Mucosa of gallbladder (tissue), 1 donor: ENCODE measurements at regions not wholly inside any gene's neighbourhood (a gene's known extent, or its start where the extent isn't known, plus 50 kb on each side); places are given as distances from the start of the nearest gene placed in this dataset.

ENCODE experiments used
- DNase-seq: peaks from one replicate; pipeline ENCODE4 v3.0.0-alpha.2; 2020; ENCODE audit warnings: low spot score
- donor health status: DM: no; HTN: no; CAD: no.

DNA sequence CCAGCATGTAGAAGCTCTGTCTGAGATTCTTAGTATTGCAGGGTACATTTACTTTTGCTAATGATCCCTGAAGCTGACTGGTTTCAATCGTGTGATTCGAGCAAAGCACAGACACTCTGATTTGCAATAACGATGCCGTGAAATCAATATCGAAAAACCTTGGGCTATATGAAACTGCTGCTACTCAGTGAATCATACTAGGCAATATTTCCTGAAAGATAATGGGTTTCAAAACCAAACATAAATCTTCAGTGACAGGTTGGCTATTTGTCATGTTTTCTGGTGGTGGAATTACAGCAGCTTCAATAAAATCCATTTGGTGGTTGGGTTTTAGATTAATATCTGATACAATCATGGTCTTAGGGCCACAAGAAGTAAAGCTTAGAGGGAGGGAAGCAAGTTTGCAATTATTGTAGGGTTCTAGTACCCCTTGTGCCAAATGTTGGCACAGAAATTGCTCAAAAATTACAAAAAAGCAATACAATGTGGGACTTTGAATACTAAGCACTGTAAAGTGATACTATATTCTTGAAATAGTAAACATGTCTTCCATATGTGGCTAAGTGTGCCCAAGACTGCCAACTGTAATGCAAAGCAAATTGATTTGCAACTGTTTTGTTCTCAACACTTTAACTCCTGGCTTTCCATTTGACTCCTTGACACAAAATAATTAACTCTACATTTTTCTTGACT lies 112.4 kb upstream of the JAZF1 start:
- DNase-seq = no peak

DNA sequence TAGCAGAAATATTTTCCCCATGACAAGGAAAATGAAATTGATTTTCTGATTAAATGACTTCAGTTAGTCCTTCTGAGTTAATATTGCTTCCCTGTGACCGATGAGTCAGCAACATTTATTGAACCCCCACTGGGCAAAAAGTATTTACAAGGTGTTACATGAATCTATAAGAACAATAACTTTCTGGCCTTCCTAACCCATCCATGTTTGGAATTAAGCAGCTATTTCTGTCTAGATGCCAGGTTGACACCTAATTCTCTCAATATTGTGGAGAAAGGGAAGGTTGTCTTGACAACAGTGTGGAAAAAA lies 112.9 kb upstream of the JAZF1 start:
- DNase-seq = peak; percentile 76

DNA sequence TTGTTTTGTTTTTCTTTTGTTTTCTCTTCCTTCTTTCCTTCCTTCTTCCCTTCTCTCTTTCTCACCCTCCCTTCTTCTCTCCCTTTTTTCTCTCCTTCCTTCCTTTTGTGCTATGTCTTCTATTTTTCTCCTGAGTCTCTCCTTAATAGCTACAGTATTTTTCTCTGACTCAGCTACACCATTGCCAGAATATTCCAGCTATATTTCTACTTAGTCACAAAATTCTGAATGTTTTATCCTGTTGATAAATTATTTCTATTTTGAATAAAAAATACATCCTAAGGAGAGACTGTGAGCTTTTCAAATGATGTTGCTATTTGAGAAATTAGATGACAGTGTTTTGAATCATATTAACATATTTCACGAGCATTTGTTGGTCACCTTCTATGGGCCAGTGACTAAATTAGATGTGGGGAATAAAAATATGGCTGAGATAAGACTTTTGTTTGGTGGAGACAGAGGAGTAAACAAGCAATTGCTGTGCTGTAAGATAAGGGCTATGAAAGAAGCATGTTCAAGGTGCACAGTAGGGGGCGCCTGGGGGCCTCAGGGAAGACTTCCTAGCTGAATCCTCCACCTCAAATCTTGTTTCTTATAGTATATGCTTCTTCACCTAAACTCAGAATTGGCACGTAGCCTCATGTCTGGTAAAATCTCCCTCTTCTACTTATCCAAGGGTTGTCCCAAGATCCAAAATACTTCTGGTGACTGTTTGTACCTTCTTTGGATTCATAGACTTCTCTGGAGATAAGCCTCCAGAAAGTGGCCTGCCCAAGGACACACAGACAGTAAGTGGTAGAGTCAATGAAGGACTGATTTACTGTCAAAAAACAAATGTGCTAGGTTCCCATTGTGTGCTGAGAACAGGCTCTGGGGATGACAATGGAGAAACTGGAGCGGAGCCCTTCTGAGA lies 115.5 kb upstream of the CREB5 start:
- DNase-seq = peak; percentile 48

DNA sequence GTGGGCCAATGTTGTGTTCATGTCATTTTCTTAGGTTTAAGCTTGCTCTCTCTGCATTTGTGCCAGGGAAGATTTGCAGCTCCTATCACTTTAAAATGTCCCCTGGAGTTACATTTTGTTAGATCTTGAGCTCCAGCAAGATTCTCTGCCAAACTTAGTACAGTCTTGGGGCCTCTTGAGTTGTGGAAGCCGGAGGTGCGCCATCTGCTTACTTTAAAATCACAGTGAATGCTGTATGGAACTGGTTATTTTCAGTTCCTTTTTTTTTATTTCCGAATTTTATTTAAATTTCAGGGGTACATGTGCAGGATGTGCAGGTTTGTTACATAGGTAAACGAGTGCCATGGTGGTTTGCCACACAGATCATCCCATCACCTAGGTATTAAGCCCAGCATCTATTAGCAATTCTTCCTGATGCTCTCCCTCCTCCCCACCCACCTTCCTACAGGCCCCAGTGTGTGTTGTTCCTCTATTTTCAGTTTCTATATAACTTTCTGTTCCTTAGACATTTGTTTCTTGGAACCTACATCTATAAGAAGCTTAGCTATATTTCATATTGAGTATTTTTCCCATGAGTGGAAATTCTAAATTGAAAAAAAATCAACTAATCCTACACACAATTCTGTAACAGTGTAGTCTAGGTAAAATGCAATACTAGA lies 114.4 kb upstream of the CREB5 start:
- no peak for DNase-seq

DNA sequence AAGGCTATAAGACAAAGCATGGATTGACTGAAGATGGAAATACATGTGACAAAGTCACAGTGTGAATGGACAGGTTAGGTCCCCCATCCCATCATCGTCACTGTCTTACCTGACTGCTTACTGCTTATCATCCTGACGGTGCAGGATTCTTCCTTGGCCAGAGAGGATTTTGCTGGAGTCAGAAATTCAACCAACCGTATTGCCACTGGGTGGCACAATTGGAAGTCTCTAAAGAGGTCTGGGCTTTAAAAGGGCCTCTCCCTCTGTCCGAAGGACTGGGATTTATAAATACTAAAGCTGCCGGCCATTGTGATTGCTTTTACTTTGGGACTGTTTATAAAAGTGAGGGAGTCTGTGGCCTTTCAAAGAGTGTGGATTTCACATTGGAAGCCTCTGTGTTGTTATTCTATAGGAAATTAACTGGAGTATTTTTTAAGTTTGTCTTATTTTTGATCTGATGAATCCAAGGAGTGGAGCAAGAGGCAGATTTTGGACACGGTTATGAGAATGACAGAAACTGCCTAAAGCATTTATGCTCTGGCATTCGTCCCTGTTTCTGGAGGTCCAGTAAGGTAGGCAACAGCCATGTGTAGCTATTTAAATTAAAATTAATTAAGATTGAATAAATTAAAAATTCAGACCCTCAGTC lies 113.3 kb upstream of the CREB5 start:
- peak; percentile 54 for DNase-seq

DNA sequence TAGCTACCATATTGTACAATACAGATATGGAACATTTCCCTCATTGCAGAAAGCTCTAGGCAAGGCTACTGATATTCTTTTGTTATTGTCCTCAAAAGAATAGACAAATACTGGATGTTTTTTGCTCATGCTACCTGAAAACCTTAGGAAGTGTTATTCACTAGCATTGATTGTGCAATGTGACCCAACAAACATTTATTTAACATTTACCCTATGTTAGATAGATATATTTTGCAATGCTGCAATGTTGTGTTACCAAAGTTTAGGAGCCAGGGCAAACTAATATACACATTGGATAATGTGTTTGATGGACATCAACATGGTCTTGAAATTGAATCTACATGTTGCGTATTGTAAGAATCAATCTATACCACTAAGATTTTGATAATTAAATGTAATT lies 112.8 kb upstream of the CREB5 start:
- DNase-seq = no peak

DNA sequence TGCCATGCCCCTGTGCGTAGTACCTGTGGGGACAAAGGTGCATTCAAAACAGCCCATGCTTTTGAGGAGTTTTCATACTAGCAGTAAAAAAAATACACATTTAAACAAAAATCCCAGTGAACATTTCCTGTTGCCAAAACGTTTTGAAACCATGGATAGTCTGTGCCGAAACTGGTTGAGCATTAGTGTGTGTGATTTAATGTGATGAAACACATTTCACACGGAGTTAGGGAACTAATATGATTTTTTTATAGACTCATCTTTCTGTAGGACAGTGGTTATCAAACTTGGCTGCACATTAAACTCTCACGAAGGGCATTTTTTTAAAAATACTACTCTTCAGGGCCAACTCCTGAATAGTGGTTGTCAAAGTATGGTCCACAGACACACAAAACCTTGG lies 111.8 kb upstream of the CREB5 start:
- no peak for DNase-seq

DNA sequence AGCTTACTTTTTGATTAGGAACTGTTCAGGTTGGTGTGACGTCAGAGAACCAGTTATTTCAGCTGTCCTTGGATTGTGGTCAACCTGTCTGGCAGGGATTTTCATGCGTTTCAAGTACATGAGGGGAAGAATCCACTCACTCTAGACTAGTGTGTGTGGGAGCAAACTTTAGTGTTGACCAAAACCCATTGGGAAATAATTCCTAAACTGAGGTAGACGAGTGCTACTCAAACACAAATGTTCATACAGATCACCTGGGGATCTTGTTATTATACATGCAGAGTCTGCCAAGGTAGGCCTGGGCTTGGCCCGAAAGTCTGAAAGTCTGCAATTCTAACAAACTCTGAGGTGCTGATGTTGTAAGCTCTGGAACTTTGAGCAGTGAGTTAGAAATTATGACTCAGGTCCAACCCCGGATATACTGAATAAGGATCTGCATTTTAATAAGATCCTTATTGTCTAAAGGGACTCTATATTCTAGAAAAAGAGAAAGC lies 111.1 kb upstream of the CREB5 start:
- DNase-seq = no peak

DNA sequence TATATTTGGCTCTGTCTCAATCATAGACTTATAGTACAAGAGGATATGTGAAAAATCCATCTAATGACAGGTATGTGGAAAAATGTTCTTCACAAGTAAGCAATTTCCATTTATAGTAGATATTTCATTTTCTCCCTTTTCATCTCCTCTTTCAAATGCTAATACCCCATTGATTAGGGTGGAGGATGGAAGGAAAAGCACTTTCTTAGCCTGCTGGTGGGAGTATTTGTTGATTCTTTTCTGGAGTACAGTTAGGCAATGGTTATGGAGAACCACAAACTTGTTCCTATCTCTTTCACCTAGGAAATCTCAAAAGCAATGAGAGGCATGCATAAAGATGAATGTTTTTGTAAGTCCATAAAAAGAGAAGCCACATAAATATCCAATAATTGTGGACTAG lies 108.0 kb upstream of the CREB5 start:
- DNase-seq = no peak

DNA sequence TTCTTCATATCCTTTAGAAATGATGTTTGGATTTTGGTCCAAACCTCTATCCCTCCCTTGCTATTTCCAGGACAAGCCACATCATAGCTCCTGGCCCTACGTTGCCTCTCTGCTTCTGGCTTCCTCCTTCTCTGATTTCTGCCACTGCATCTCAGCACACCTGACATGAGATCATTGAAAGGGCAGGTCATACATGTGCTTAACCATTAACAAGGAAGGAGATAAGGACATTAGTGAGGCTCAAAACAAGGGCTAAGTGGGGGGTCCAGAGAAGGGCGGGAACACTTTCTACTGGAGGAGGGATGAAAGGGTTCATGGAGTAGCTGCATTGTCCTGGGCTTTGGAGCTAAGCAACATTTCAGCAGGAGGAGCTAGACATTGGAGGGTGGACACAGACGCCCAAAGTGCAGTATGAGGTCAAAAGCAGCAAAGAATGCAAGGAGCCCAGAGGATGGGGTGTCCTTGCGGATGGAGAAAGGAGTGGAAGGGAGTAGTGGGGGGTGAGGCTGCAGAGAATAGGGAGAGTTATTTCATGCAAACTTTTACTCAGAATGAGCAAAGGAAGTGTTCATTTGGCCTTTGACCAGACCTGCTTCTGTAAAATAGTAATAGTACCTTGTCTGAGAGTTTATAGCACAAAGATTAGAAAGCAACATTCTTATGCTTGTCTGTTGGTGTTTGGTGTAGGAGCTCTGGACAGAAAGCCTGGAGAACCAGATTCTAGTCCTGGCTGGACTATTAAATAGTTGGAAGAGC lies 102.4 kb upstream of the CREB5 start:
- peak; percentile 56 for DNase-seq

DNA sequence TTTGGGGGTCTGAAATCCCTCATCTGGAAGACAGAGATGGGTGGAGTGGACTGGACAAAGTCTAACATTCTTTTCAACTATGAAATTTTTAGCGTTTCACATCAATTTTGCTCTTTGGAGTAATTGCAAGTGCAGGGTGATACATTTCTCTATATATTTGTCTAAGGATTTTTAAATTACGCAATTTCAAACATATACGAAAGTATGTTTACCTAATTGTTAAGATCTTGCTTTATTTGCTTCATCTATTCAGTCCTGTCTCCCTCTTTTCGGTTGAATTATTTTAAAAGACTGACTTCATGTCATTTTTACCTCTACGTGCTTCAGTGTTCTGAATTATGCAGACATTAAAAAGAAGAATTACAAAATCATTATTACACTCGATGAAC lies 101.9 kb upstream of the CREB5 start:
- DNase-seq = no peak

DNA sequence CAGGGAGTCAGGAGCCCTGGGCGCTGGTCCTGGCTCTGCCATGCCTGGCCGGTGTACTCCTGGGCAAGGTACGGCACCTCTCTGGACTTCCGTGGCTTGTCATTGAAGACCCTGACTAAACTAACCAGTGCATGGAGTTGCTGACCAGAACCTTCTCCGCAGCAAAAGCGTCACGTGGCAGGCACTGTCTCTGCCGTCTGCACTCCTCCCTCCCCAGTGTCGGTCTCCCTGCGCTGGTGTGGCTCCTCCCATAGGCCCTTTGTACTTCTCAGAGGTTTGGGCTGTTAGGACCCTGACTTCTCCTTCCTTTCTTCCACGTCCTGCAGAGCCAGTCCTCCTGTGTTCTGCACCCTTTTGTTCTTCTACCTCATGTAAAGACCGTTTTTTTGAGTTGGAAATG lies 100.6 kb upstream of the CREB5 start:
- no peak for DNase-seq

DNA sequence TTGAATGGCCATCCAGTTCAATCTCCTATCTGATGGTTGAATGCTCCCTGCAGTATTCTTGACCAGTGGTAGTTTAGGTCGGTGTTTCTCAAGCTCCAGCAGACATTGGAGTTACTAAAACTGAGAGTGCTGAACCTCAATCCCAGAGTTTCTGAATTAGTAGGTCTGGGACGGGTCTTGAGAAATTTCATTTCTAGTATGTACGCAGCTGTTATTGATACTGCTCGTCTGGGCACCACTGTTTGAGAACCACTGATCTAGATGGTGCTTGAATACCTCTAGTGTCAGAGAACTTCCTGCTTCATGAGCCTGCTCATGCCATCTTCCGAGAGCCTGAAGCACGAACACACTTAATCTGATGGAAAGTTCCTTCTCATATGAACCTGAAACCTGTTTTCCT lies 99.4 kb upstream of the CREB5 start:
- no peak for DNase-seq

DNA sequence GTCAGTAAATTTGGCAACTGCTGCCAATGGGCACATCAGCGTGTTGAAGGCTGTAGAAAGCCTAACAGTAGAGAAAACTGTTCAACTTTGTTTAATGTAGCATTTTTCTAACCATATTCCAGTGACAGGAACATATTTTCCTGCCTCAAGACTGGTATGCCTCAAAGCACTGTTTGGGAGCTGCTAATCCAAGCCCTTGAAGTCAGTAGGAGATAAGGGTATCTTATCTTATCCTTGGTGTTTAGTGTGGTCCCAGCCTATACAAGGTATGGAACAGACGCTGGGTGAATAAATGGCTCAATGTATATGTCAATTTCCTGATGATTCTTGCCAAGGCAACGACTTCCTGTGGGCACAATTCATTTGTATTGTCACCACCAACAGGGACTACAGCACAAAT lies 97.5 kb upstream of the CREB5 start:
- DNase-seq = no peak

DNA sequence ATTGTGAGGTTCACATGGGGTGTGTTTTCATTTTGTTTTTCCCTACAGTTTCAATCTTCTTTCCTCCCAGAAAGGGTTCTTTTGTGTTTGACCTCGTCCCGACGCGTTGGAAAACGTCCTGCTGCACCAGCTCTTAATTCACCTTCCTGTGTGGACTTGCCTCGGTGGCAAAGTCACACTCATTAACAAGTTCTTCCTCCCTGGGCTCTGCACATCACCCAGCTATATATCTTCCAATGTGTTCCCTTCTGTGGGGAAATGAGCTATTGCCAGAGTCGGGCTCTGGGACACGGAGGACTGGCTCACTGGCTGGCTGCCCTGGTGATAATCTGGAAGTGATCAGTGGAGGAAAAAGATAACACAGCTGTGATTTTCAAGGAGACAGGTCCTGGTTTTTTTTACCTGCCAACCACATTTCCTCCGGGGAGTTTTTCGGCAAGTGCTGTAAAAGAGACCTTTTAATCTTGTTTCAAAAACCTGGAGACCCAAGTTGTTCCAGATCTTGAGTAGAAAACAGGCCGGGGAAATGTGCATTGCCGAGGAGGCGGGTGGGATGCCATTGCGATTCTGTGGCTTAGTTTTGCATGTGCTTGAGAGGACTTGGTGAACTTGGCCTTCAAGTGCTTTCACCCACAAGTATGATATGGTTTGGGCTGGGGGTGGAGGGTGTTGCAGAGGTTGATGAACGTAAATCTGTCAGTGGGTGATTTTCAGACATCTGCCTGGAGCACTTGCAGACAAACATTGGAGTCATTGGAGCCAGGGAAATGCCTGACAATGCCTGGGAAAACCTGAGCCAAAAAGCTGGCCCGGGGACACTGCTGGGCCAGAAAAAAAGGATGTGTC lies 96.5 kb upstream of the CREB5 start:
- no peak for DNase-seq

DNA sequence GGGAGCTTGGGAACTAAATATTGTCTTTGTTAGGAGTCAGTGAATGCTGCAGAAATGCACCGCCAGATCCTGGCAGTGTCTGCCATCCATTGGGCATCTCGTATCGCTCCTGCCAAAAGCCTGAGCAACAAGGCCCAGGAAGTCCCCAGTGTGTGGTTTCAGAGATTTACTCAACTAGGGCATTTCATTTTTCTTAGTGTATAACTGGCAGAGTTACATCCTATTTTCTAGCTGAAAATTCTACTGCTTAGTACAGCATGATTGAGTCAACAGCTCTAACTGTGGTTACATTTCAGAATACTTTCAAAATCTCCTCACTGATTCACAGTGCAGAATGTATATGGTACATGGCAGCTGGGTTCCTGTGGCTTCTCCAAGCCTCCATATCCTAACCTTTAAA lies 95.8 kb upstream of the CREB5 start:
- no peak for DNase-seq

DNA sequence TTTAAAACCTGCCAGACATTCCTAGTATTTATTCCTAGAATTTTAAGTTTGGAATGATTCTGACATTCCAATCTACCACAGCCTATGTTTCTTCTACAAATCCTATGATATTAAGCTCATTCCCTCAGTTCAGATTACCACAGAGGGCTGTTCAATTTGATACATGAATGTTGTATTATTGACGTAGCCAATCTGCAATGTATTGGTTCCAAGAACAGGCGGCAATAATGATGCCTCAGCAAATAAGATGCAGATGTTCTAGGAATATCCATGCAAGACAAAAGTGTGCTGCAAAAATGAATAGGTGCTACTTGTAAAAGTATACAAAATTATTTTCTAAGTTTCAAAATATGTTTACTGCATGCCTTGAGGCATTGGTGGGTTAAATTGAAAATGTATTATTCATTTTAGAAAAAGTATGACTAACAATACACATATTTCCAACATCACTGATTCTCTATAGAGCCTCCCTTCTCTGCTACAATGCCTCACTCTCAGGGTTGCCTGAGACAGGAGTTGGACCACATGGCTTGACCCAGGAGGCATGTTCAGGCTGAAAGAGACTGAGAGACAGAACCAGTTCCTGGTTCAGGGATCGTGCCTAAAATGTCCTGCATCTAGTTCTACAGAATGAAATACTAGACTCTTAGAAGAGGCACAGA lies 94.1 kb upstream of the CREB5 start:
- no peak for DNase-seq

DNA sequence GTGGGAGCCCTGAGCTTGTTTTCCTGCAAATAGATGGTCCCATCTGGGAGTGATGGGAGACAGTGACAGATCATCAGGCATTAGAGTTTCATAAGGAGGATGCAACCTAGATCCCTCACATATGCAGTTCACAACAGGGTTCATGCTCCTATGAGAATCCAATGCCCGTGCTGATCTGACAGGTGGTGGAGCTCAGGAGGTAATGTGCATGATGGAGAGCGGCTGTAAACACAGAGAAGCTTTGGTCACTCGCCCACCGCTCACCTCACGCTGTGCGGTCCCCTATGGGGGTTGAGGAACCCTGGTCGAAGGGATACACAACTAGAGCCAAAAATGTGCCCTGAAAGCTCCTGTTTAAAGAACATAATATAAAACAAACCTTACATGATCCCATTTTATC lies 88.5 kb upstream of the CREB5 start:
- no peak for DNase-seq

DNA sequence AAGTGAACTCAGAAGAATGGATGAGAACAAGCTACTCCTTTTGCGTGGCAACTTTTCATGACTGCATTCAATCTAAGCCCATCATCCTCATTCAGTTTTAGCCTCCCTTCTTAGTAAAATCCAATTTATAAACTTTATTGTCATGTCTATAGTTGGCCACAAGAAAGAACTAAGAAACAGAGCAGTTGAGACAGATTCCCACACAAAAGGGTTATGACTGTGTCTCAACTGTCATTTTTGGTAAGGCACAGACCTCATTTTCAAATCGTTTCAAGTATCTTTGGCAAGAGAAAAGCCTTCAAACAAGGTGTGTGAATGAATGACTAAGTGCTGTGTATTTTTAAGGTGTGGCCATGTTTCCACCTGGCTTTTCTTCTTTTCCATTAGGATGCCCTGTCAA lies 84.2 kb upstream of the CREB5 start:
- no peak for DNase-seq
